ENCODE measurements at regions not wholly inside any gene's neighbourhood (a gene's known extent, or its start where the extent isn't known, plus 50 kb on each side); places are given as distances from the start of the nearest gene placed in this dataset.

GRCh38 chr2:20562540-20563225 lies 88.2 kb downstream of the HS1BP3 start:
- intact Hi-C loops (cut with micrococcal nuclease): no loop called here
- Histone ChIP-seq H3K4me1 (peaks cover 35% of the 10 kb centered on the region), H3K4me3 (no peak overlapping the region), H3K36me3 (no peaks in the 10 kb centered on the region), H3K27me3 (ENCODE audit: low read depth) (no peaks in the 10 kb centered on the region), H3K9me3 (replicated peaks) (no peaks in the 10 kb centered on the region), H3K27ac (replicated peaks) (peak overlapping the region; percentile 45)
- DNase-seq: no peak
- peak; percentile 42 for TF ChIP-seq CTCF (IDR thresholded peaks at IDR 0.05; ENCODE audit: borderline replicate concordance)

GRCh38 chr2:20563251-20563650 lies 87.6 kb downstream of the HS1BP3 start:
- no peaks in the 10 kb centered on the region for H3K27me3 ChIP-seq (ENCODE audit: low read depth)
- H3K27ac ChIP-seq (replicated peaks): peak overlapping the region; percentile 45
- no peak for DNase-seq
- H3K9me3 ChIP-seq (replicated peaks): no peaks in the 10 kb centered on the region
- no peak overlapping the region for H3K4me3 ChIP-seq
- H3K36me3 ChIP-seq: no peaks in the 10 kb centered on the region
- intact Hi-C loops (cut with micrococcal nuclease): no loop called here
- TF ChIP-seq CTCF (IDR thresholded peaks at IDR 0.05; ENCODE audit: borderline replicate concordance): no peak
- H3K4me1 ChIP-seq: peaks cover 40% of the 10 kb centered on the region

- no peaks in the 10 kb centered on the region for H3K36me3 ChIP-seq
- intact Hi-C loops (cut with micrococcal nuclease): no loop called here
- no peak for TF ChIP-seq CTCF (IDR thresholded peaks at IDR 0.05; ENCODE audit: borderline replicate concordance)
- H3K4me1 ChIP-seq: peaks cover 46% of the 10 kb centered on the region
- no peak for DNase-seq
- H3K9me3 ChIP-seq (replicated peaks): no peaks in the 10 kb centered on the region
- H3K4me3 ChIP-seq: no peak overlapping the region
- H3K27me3 ChIP-seq (ENCODE audit: low read depth): no peaks in the 10 kb centered on the region
- H3K27ac ChIP-seq (replicated peaks): peak overlapping the region; percentile 45
These were observed 87.1 kb downstream of the HS1BP3 start for GRCh38 chr2:20563833-20564232.

- no peak for TF ChIP-seq CTCF (IDR thresholded peaks at IDR 0.05; ENCODE audit: borderline replicate concordance)
- Histone ChIP-seq H3K9me3 (replicated peaks) (no peaks in the 10 kb centered on the region), H3K36me3 (no peaks in the 10 kb centered on the region), H3K27ac (replicated peaks) (peak overlapping the region; percentile 35), H3K4me1 (peaks cover 60% of the 10 kb centered on the region), H3K27me3 (ENCODE audit: low read depth) (no peaks in the 10 kb centered on the region), H3K4me3 (no peak overlapping the region)
- DNase-seq: no peak
- intact Hi-C loops (cut with micrococcal nuclease): no loop called here
These were observed 85.7 kb downstream of the HS1BP3 start for GRCh38 chr2:20565101-20565622.

- Histone ChIP-seq H3K4me3 (no peak overlapping the region), H3K4me1 (peaks cover 65% of the 10 kb centered on the region), H3K27ac (replicated peaks) (peak overlapping the region; percentile 35), H3K9me3 (replicated peaks) (no peaks in the 10 kb centered on the region), H3K27me3 (ENCODE audit: low read depth) (no peaks in the 10 kb centered on the region), H3K36me3 (no peaks in the 10 kb centered on the region)
- no peak for DNase-seq
- TF ChIP-seq CTCF (IDR thresholded peaks at IDR 0.05; ENCODE audit: borderline replicate concordance): no peak
- intact Hi-C loops (cut with micrococcal nuclease): no loop called here
These were observed 85.2 kb downstream of the HS1BP3 start for GRCh38 chr2:20565623-20566236.

All from left ventricle myocardium inferior (tissue), 1 donor.